ENCODE measurements at regions not wholly inside any gene's neighbourhood (a gene's known extent, or its start where the extent isn't known, plus 50 kb on each side); places are given as distances from the start of the nearest gene placed in this dataset.

GRCh38 chrX:34325460-34325859, 193.3 kb upstream of the FAM47A start:
- TF ChIP-seq CTCF (conservative IDR thresholded peaks at IDR 0.05; ENCODE audit: low read depth, low read length) (no peak), POLR2A (IDR thresholded peaks at IDR 0.05; ENCODE audit: low read depth, low read length) (no peak), SMC3 (IDR thresholded peaks at IDR 0.05; ENCODE audit: low read depth, low read length) (no peak), MXI1 (IDR thresholded peaks at IDR 0.05; ENCODE audit: borderline replicate concordance, low read depth, low read length) (no peak), CHD1 (IDR thresholded peaks at IDR 0.05; ENCODE audit: low read depth, low read length) (no peak), RFX5 (IDR thresholded peaks at IDR 0.05; ENCODE audit: low read depth, low read length) (no peak), USF2 (IDR thresholded peaks at IDR 0.05; ENCODE audit: low read depth, low read length) (no peak)

Measured in IMR-90 (cell line).